Esophagus muscularis mucosa (tissue), 3 donors: ENCODE measurements at regions not wholly inside any gene's neighbourhood (a gene's known extent, or its start where the extent isn't known, plus 50 kb on each side); places are given as distances from the start of the nearest gene placed in this dataset.

Experiments
- POLR2A ChIP-seq: fragments of 450-650 bp; IDR thresholded peaks from one replicate; pipeline ENCODE4 v1.6.1; 2017; ENCODE audit warnings: antibody characterized with exemption, moderate library complexity, mild to moderate bottlenecking, low read depth
- POLR2AphosphoS5 ChIP-seq, 2 donors: sonication (generic); formaldehyde crosslinking; IDR thresholded peaks; one replicate each; pipeline ENCODE4 v1.6.1; 2017; ENCODE audit warnings: antibody characterized with exemption in 2 of 2
- TF ChIP-seq, protein P1 (sequence below), 3 experiments: fragments of 200-600 bp in 2 of 3; fragments of 450-650 bp in 1 of 3; sonication (generic) in 2 of 3; IDR thresholded peaks; one replicate each; pipeline ENCODE4 v1.5.1; 2017 to 2019; ENCODE audit warnings: antibody characterized with exemption in 3 of 3, mild to moderate bottlenecking in 2 of 3, moderate library complexity in 1 of 3

DNA sequence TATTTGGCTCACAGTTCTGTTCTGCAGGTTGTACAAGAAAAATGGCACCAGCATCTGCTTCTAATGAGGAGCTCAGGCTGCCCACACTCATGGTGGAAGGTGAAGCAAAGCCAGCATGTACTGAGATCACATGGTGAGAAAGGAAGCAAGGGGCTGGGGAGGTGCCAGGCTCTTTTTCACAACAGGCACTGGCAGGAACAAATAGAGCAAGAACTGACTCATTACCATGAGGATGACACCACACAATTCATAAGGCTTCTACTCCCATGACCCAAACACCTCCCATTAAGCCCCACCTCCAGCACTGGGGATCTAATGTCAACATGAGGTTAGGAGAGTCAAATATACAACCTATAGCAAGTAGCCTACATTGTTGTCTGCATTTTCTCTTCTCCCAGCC lies 522.6 kb downstream of the RFC3 start:
- TF ChIP-seq, protein P1, sequence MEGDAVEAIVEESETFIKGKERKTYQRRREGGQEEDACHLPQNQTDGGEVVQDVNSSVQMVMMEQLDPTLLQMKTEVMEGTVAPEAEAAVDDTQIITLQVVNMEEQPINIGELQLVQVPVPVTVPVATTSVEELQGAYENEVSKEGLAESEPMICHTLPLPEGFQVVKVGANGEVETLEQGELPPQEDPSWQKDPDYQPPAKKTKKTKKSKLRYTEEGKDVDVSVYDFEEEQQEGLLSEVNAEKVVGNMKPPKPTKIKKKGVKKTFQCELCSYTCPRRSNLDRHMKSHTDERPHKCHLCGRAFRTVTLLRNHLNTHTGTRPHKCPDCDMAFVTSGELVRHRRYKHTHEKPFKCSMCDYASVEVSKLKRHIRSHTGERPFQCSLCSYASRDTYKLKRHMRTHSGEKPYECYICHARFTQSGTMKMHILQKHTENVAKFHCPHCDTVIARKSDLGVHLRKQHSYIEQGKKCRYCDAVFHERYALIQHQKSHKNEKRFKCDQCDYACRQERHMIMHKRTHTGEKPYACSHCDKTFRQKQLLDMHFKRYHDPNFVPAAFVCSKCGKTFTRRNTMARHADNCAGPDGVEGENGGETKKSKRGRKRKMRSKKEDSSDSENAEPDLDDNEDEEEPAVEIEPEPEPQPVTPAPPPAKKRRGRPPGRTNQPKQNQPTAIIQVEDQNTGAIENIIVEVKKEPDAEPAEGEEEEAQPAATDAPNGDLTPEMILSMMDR (IDR thresholded peaks at IDR 0.05), result no peak
- no peak for TF ChIP-seq POLR2A
- no peak for TF ChIP-seq POLR2AphosphoS5 (IDR thresholded peaks at IDR 0.05)
